Neuronal stem cell (in vitro differentiated cells): ENCODE measurements at regions not wholly inside any gene's neighbourhood (a gene's known extent, or its start where the extent isn't known, plus 50 kb on each side); places are given as distances from the start of the nearest gene placed in this dataset.
"Not testable (repeated sequence)": the region's sequence is repeated elsewhere in the genome, so short reads cannot be mapped to it uniquely, and the experiment has no call there.

Experiments used
- DNase-seq: peaks from one replicate; pipeline ENCODE4 v3.0.0-alpha.2; 2013; ENCODE audit warnings: low spot score
- H2AFZ ChIP-seq: one replicate; pipeline ENCODE4 v1.6.1; 2013; ENCODE audit warnings: mild to moderate bottlenecking, low read length, inconsistent platforms
- H2AK5ac ChIP-seq: 2 replicates; pipeline ENCODE4 v1.6.1; 2013; ENCODE audit warnings: low read depth, mild to moderate bottlenecking, inconsistent platforms, low read length, moderate library complexity, mixed read lengths
- H2BK120ac ChIP-seq: 2 replicates; pipeline ENCODE4 v1.6.1; 2013; ENCODE audit warnings: low read depth, mild to moderate bottlenecking, inconsistent platforms, low read length, moderate library complexity, mixed read lengths
- H2BK12ac ChIP-seq: one replicate; pipeline ENCODE4 v1.6.1; 2013; ENCODE audit warnings: low read length, inconsistent platforms
- H2BK15ac ChIP-seq: 2 replicates; pipeline ENCODE4 v1.6.1; 2013; ENCODE audit warnings: mild to moderate bottlenecking, low read length, inconsistent platforms, mixed read lengths
- H2BK5ac ChIP-seq: one replicate; pipeline ENCODE4 v1.6.1; 2013; ENCODE audit warnings: inconsistent platforms, mild to moderate bottlenecking, low read length, moderate library complexity
- H3K14ac ChIP-seq: one replicate; pipeline ENCODE4 v1.6.1; 2013; ENCODE audit warnings: low read length, inconsistent platforms
- H3K18ac ChIP-seq: 2 replicates; pipeline ENCODE4 v1.6.1; 2013; ENCODE audit warnings: low read length, inconsistent platforms
- H3K23ac ChIP-seq: 2 replicates; pipeline ENCODE4 v1.6.1; 2013; ENCODE audit warnings: low read depth, mild to moderate bottlenecking, mixed read lengths, low read length, inconsistent platforms; ENCODE audit not compliant: poor library complexity
- H3K27ac ChIP-seq: replicated peaks from 3 replicates; pipeline ENCODE4 v1.5.1; 2013; ENCODE audit warnings: low read length, inconsistent platforms
- H3K27me3 ChIP-seq, 3 experiments: 2 replicates each; pipeline ENCODE4 v1.6.1; 2013; ENCODE audit warnings: low read length in 3 of 3, mild to moderate bottlenecking in 2 of 3, inconsistent platforms in 1 of 3, low read depth in 1 of 3, mixed read lengths in 1 of 3, moderate library complexity in 1 of 3; ENCODE audit not compliant: control insufficient read depth in 3 of 3, insufficient read depth in 3 of 3
- H3K36me3 ChIP-seq, 2 donors: replicated peaks in 1 of 2; 2 replicates each; pipeline ENCODE4 v1.6.1; 2013; ENCODE audit warnings: low read length in 2 of 2; ENCODE audit not compliant: control insufficient read depth in 2 of 2, insufficient read depth in 2 of 2
- H3K4ac ChIP-seq: 2 replicates; pipeline ENCODE4 v1.6.1; 2013; ENCODE audit warnings: inconsistent platforms, mild to moderate bottlenecking, low read length, moderate library complexity
- H3K4me1 ChIP-seq, 2 donors: 1 replicate in 1 of 2; 2 replicates in 1 of 2; pipeline ENCODE4 v1.6.1; 2013; ENCODE audit warnings: low read length in 2 of 2, low read depth in 1 of 2; ENCODE audit not compliant: control insufficient read depth in 2 of 2, insufficient read depth in 1 of 2
- H3K4me2 ChIP-seq: one replicate; pipeline ENCODE4 v1.6.1; 2013; ENCODE audit warnings: mild to moderate bottlenecking, low read length, inconsistent platforms; ENCODE audit not compliant: insufficient read depth, poor library complexity, severe bottlenecking
- H3K4me3 ChIP-seq, 2 donors: 2 replicates each; pipeline ENCODE4 v1.5.1; 2013; ENCODE audit warnings: low read length in 2 of 2, mild to moderate bottlenecking in 2 of 2, inconsistent platforms in 1 of 2, moderate library complexity in 1 of 2
- H3K79me1 ChIP-seq: one replicate; pipeline ENCODE4 v1.6.1; 2013; ENCODE audit warnings: low read depth, mild to moderate bottlenecking, inconsistent platforms, low read length, moderate library complexity
- H3K9ac ChIP-seq: one replicate; pipeline ENCODE4 v1.6.1; 2013; ENCODE audit warnings: mild to moderate bottlenecking, low read depth, low read length, inconsistent platforms; ENCODE audit not compliant: poor library complexity
- H3K9me3 ChIP-seq, 2 donors: replicated peaks in 1 of 2; 2 replicates each; pipeline versions ENCODE3 to v1.6.1; 2013; ENCODE audit warnings: low read length in 2 of 2, mild to moderate bottlenecking in 2 of 2, inconsistent platforms in 1 of 2, low read depth in 1 of 2, mixed read lengths in 1 of 2, moderate library complexity in 1 of 2; ENCODE audit not compliant: control insufficient read depth in 2 of 2, insufficient read depth in 1 of 2
- H4K8ac ChIP-seq: one replicate; pipeline ENCODE4 v1.6.1; 2013; ENCODE audit warnings: low read depth, mild to moderate bottlenecking, inconsistent platforms, low read length, moderate library complexity
- H4K91ac ChIP-seq: one replicate; pipeline ENCODE4 v1.6.1; 2013; ENCODE audit warnings: low read length, low read depth, mild to moderate bottlenecking, inconsistent platforms; ENCODE audit not compliant: poor library complexity
- WGBS, 2 donors: extraction: QIAGEN DNeasy Blood & Tissue Kit; methylation state at CpG; one replicate each; pipeline ENCODE4 v1.1.7; 2013; ENCODE audit warnings: missing lambda C conversion rate in 2 of 2, mixed read lengths in 1 of 2; ENCODE audit not compliant: insufficient read length in 2 of 2, insufficient replicate concordance in 1 of 2; ENCODE audit errors: extremely low coverage in 2 of 2; 5-methylcytosine and 5-hydroxymethylcytosine counted together

DNA sequence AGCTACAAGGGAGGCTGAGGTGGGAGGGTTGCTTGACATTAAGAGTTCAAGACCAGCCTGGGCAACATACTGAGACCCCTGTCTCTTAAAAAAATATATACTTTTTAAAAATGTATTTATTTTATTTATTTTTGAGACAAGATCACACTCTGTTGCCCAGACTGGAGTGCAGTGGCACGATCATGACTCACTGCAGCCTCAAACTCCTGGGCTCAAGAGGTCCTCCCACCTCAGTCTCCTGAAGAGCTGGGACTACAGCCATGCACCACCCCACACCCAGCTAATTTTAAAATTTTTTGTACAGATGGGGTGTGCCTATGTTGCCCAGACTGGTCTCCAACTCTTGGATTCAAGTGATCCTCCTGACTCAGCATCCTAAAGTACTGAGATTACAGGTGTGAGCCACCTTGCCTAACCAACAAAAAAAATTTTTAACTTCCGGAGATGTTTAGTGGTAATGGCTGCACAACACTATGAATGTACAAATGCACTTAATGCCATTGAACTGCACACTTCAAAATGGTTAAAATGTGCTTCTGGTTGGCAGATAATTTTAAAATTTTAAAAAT lies 288.5 kb downstream of the GOLGA6L6 start:
- H2BK15ac ChIP-seq, H3K4me1 ChIP-seq, H2AK5ac ChIP-seq, H3K18ac ChIP-seq, H3K79me1 ChIP-seq, H2BK12ac ChIP-seq, H3K36me3 ChIP-seq, H3K4ac ChIP-seq, H2AFZ ChIP-seq, H3K9ac ChIP-seq, H4K91ac ChIP-seq, H3K4me3 ChIP-seq, DNase-seq, H3K27me3 ChIP-seq, H3K23ac ChIP-seq, H2BK120ac ChIP-seq, H3K9me3 ChIP-seq, H3K4me2 ChIP-seq, H2BK5ac ChIP-seq, H3K14ac ChIP-seq, H4K8ac ChIP-seq, H3K27ac ChIP-seq: not testable (repeated sequence)
- no CpG with 5 or more reads among the region's 2 CpGs for WGBS, 2 donors

DNA sequence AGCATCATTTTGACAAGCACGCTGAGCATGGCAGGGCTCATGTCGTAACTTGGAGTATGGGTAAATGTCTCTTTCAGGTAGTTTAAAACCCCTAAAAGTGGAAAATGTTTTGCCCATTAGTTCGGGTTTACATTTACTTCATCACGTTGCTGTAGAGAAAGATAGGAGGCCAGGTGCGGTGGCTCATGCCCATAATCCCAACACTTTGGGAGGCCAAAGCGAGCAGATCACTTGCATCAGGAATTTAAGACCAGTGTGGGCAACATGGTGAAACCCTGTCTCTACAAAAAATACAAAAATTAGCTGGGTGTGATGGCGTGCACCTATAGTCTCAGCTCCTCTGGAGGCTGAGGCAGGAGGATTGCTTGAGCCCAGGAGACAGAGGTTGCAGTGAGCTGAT lies 289.6 kb downstream of the GOLGA6L6 start:
- H2AK5ac ChIP-seq, H3K9ac ChIP-seq, H4K91ac ChIP-seq, H2BK15ac ChIP-seq, H3K27ac ChIP-seq, H3K4ac ChIP-seq, H3K4me2 ChIP-seq, H3K4me3 ChIP-seq, DNase-seq, H2BK12ac ChIP-seq, H3K4me1 ChIP-seq, H3K23ac ChIP-seq, H2BK5ac ChIP-seq, H2AFZ ChIP-seq, H2BK120ac ChIP-seq, H3K9me3 ChIP-seq, H3K79me1 ChIP-seq, H4K8ac ChIP-seq, H3K18ac ChIP-seq, H3K27me3 ChIP-seq, H3K36me3 ChIP-seq, H3K14ac ChIP-seq: not testable (repeated sequence)
- no CpG with 5 or more reads among the region's 7 CpGs for WGBS, 2 donors

DNA sequence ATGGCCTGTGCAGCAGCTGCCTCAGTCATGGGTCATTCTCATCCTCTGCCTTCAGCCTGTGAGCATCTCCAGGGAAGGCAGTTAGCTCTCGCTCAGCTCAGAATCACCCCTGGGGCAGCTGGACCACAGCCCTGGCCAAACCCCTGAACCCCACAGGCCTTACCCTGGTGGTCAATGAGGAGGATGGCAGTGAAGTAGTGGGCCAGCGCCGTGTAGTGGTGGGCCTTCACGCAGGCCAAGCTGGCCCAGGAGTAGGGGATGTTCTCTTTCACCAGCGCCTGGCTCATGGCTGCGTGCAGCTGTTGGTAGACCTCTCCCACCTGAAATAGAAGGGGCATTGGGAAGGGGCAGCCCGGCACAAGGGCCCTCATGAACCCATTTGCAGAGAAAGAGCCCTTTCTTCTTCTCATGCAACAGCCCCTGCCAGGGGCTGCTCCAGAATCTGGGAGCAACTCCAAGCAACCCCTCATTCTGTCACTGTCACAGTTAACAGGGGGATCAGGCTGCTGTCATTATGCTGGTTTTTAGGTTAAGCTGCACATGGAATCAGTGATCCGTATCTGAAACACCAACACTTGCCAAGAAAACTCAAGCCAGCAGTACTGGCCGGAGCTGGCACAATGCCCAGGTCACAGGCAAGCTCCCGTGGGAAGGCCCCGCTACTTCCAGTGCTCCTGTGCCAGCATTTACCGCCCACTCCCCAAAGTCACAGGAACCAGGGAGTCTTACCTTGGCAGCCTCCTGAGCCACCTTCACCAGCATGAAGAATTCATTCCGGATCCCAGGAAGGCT lies 290.2 kb downstream of the GOLGA6L6 start:
- not testable (repeated sequence) for H3K14ac ChIP-seq, H3K9me3 ChIP-seq, H2AFZ ChIP-seq, DNase-seq, H2BK120ac ChIP-seq, H2BK15ac ChIP-seq, H3K4ac ChIP-seq, H2BK5ac ChIP-seq, H3K23ac ChIP-seq, H3K18ac ChIP-seq, H2AK5ac ChIP-seq, H4K8ac ChIP-seq, H3K4me1 ChIP-seq, H4K91ac ChIP-seq, H3K4me2 ChIP-seq, H3K27me3 ChIP-seq, H3K79me1 ChIP-seq, H2BK12ac ChIP-seq, H3K4me3 ChIP-seq, H3K9ac ChIP-seq, H3K27ac ChIP-seq, H3K36me3 ChIP-seq
- WGBS, 2 donors = no CpG with 5 or more reads among the region's 13 CpGs

DNA sequence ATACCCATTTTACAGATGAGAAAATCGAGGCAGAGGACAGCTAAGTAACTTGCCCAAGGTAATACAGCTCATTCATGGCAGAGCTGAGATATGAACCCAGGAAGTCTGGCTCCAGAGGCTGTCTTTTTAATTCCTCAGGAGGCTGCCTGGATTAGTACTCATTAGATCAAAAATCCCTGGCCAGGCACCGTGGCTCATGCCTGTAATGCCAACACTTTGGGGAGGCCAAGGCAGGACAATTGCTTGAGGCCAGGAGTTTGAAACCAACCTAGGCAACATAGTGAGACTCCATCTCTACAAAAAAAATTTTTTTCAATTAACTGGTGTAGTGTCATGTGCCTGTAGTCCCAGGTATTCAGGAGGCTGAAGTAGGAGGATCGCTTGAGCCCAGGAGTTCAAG lies 291.4 kb downstream of the GOLGA6L6 start:
- not testable (repeated sequence) for H3K4me2 ChIP-seq, H2BK5ac ChIP-seq

More for the DNA sequence above, 291.4 kb downstream of the GOLGA6L6 start:
- no CpG with 5 or more reads among the region's 3 CpGs for WGBS, 2 donors
- H4K91ac ChIP-seq, H3K4me3 ChIP-seq, H3K27me3 ChIP-seq, H3K9me3 ChIP-seq, H2AK5ac ChIP-seq, H3K9ac ChIP-seq, DNase-seq, H3K27ac ChIP-seq, H2BK15ac ChIP-seq, H3K14ac ChIP-seq, H2AFZ ChIP-seq, H4K8ac ChIP-seq, H3K23ac ChIP-seq, H3K79me1 ChIP-seq, H2BK12ac ChIP-seq, H3K36me3 ChIP-seq, H2BK120ac ChIP-seq, H3K4me1 ChIP-seq, H3K18ac ChIP-seq, H3K4ac ChIP-seq: not testable (repeated sequence)
